PFSK-1 (cell line): ENCODE measurements at regions not wholly inside any gene's neighbourhood (a gene's known extent, or its start where the extent isn't known, plus 50 kb on each side); places are given as distances from the start of the nearest gene placed in this dataset.

ENCODE experiments used
- FOXP2 ChIP-seq: optimal IDR thresholded peaks from 2 replicates; pipeline ENCODE3; 2011; ENCODE audit warnings: borderline replicate concordance, control low read depth, inconsistent platforms; ENCODE audit not compliant: insufficient read depth; ENCODE audit errors: extremely low read length, extremely low read depth
- POLR2AphosphoS5 ChIP-seq: IDR thresholded peaks from 2 replicates; pipeline ENCODE4 v1.6.1; 2012; ENCODE audit warnings: low read depth, mild to moderate bottlenecking, control low read depth, low read length, moderate library complexity
- REST ChIP-seq, 2 experiments: IDR thresholded peaks; 2 replicates each; pipeline versions ENCODE4 v1.6.1 to v1.8.0; 2011 to 2012; ENCODE audit warnings: low read depth in 2 of 2, low read length in 2 of 2, control low read depth in 1 of 2, inconsistent platforms in 1 of 2, mild to moderate bottlenecking in 1 of 2, moderate library complexity in 1 of 2; ENCODE audit not compliant: insufficient read depth in 1 of 2
- SIN3A ChIP-seq: IDR thresholded peaks from 2 replicates; pipeline ENCODE4 v1.6.1; 2012; ENCODE audit warnings: mild to moderate bottlenecking, low read length, moderate library complexity, borderline replicate concordance; ENCODE audit not compliant: insufficient read depth
- TAF1 ChIP-seq: IDR thresholded peaks from 2 replicates; pipeline ENCODE4 v1.6.1; 2012; ENCODE audit warnings: low read length, control low read depth, borderline replicate concordance; ENCODE audit not compliant: insufficient read depth

GRCh38 chr4:180148737-180149136 lies 2094.5 kb upstream of the TENM3 start:
- TF ChIP-seq TAF1 (no peak), SIN3A (no peak), FOXP2 (no peak), POLR2AphosphoS5 (no peak), REST (IDR thresholded peaks at IDR 0.05; ENCODE audit: insufficient read depth in 1 of 2, low read depth in 2 of 2, low read length in 2 of 2) (no peak)

- TF ChIP-seq TAF1 (no peak), SIN3A (no peak), FOXP2 (no peak)
These were observed 2092.4 kb upstream of the TENM3 start for GRCh38 chr4:180150818-180151217.

- TF ChIP-seq FOXP2 (no peak), REST (IDR thresholded peaks at IDR 0.05; ENCODE audit: insufficient read depth in 1 of 2, low read depth in 2 of 2, low read length in 2 of 2) (no peak), POLR2AphosphoS5 (no peak), TAF1 (no peak)
These were observed 2090.4 kb upstream of the TENM3 start for GRCh38 chr4:180152831-180153230.

GRCh38 chr4:180153587-180153986 lies 2089.6 kb upstream of the TENM3 start:
- TF ChIP-seq FOXP2 = no peak
- TF ChIP-seq TAF1 = no peak
- no peak for TF ChIP-seq POLR2AphosphoS5
- no peak for TF ChIP-seq SIN3A
- TF ChIP-seq REST (IDR thresholded peaks at IDR 0.05; ENCODE audit: insufficient read depth in 1 of 2, low read depth in 2 of 2, low read length in 2 of 2) = no peak

GRCh38 chr4:180156684-180157083 lies 2086.5 kb upstream of the TENM3 start:
- TF ChIP-seq REST (IDR thresholded peaks at IDR 0.05; ENCODE audit: insufficient read depth in 1 of 2, low read depth in 2 of 2, low read length in 2 of 2) = no peak
